Stimulated activated naive CD8-positive, alpha-beta T cell treated with anti-CD3 and anti-CD28 coated beads, Interleukin-15, Interleukin-2, amounts not matched to agents 100 ng/mL and 50 ng/mL, for 24 hours (primary cell): ENCODE measurements at regions not wholly inside any gene's neighbourhood (a gene's known extent, or its start where the extent isn't known, plus 50 kb on each side); places are given as distances from the start of the nearest gene placed in this dataset.
"Not testable (repeated sequence)": the region's sequence is repeated elsewhere in the genome, so short reads cannot be mapped to it uniquely, and the experiment has no call there.

ENCODE experiments used
- H3K27ac Mint-ChIP-seq: one replicate; pipeline ENCODE4 v1.8.0; 2021; ENCODE audit warnings: mild to moderate bottlenecking, mixed read lengths
- H3K27me3 Mint-ChIP-seq: one replicate; pipeline ENCODE4 v1.8.0; 2021; ENCODE audit warnings: mixed read lengths
- H3K36me3 Mint-ChIP-seq: one replicate; pipeline ENCODE4 v1.8.0; 2021; ENCODE audit warnings: low read depth, mixed read lengths
- H3K4me1 Mint-ChIP-seq: one replicate; pipeline ENCODE4 v1.8.0; 2021; ENCODE audit warnings: low read depth, mixed read lengths
- H3K4me3 Mint-ChIP-seq: one replicate; pipeline ENCODE4 v1.8.0; 2021; ENCODE audit warnings: mild to moderate bottlenecking, mixed read lengths
- H3K9me3 Mint-ChIP-seq: one replicate; pipeline ENCODE4 v1.8.0; 2021; ENCODE audit warnings: mixed read lengths

DNA sequence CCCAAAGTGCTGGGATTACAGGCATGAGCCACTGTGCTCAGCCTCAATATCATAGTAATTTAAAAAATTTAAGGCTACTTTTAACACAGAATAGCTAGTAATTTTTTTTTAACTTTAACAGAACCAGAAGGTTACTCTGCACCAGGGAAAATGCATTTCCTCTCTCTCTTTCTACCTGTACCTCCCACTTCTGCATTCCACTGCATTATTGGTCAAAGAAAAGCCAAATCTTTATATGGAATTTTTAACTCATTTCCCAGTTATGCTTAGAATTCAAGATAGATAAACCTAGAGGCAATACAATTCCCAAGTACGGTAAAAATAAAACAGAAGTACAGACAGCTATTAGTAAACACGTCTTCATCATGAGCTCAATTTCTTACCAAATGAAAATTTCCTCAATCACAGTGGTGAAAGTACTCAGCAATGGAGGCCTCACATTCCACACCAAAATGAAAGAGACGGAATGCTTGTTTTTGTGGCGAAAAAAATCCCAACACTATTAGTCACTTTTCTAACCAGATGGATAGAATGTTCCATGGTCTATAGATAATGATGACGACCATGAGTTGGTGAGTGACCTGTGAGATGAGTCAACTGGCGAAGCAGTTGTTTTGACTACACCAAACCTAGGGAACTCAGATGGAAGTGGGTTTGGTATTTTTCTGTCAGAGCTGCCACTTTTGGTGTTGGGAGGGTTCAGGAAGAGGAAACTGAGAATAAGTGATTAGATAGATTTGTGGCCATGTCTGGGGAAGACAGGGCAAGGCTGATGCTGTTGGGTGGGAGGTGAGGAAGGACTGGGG is 104.7 kb upstream of the SGK1 start:
- Mint-ChIP-seq H3K27me3 (no peaks in the 10 kb centered on the region), H3K9me3 (no peaks in the 10 kb centered on the region), H3K4me1 (peaks cover 12% of the 10 kb centered on the region), H3K4me3 (no peak overlapping the region), H3K27ac (no peak overlapping the region), H3K36me3 (no peaks in the 10 kb centered on the region)

DNA sequence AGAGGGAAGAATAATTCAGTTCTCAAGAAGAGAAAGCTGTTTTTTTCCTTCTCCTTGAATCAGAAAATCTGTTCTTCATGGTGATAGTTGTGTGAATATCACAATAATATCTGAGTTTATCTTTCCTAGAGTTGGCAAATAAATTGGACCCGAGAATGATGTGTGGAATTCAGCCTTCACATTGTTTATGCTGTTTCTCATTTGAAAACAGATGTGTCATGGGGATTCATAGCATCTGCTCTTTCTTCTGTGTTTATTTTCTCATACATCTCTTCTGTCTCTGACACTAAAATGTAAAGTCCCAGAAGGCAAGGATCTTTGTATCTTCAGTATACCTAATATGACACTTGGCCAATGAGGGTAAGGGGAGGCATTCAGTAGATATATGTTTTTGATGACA is 103.6 kb upstream of the SGK1 start:
- Mint-ChIP-seq H3K36me3 (no peaks in the 10 kb centered on the region), H3K27ac (no peak overlapping the region), H3K4me3 (no peak overlapping the region), H3K4me1 (peaks cover 12% of the 10 kb centered on the region), H3K27me3 (no peaks in the 10 kb centered on the region), H3K9me3 (no peaks in the 10 kb centered on the region)

DNA sequence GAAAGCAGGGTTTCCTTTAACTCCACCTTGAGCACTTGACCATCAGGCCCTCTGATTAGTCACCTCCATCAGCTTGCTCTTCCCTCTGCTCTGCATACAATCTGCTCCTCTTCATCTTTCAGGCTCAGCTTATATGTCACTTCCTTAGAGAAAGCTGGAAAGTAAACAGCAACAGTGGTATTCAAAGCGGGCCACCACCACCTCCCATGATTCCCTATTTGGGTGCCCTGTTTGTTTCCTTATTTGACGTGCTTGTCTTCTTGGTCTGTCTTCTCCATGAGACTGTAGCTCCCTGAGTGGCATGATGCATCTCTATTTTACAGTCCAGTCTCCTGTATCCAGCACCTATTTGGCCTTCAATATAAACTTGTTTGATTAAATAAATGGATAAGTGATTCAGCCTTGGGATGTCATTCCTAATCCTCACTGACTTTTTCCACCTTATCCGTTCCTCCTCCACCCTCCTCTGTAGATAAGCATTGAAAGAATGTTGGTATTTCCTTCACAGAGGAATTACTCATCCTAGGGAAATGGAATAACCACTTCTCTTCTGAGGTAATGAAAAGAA is 102.8 kb upstream of the SGK1 start:
- Mint-ChIP-seq H3K27me3 (no peaks in the 10 kb centered on the region), H3K27ac (no peak overlapping the region), H3K4me1 (peaks cover 12% of the 10 kb centered on the region), H3K36me3 (no peaks in the 10 kb centered on the region), H3K9me3 (no peaks in the 10 kb centered on the region), H3K4me3 (no peak overlapping the region)

DNA sequence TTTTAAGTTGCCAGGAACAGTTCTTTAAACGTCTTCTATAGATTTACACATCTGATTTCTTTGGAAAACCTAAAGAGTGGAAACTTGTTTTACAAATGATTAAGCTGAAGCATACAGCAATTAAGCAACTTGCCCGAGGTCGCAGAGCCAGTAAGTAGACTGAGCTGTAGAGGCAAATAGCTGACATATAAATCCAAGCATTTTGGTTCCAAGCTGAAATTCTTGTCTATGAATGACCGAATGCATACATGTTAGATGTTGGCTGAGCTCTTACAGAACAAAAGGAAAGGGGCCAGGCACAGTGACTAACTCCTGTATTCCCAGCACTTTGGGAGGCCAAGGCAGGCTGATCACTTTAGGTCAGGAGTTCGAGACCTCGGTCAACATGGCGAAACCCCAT is 101.8 kb upstream of the SGK1 start:
- peaks cover 17% of the 10 kb centered on the region for H3K4me1 Mint-ChIP-seq
- H3K9me3 Mint-ChIP-seq = no peaks in the 10 kb centered on the region
- no peak overlapping the region for H3K27ac Mint-ChIP-seq
- no peaks in the 10 kb centered on the region for H3K36me3 Mint-ChIP-seq
- H3K4me3 Mint-ChIP-seq = no peak overlapping the region
- H3K27me3 Mint-ChIP-seq = no peaks in the 10 kb centered on the region

DNA sequence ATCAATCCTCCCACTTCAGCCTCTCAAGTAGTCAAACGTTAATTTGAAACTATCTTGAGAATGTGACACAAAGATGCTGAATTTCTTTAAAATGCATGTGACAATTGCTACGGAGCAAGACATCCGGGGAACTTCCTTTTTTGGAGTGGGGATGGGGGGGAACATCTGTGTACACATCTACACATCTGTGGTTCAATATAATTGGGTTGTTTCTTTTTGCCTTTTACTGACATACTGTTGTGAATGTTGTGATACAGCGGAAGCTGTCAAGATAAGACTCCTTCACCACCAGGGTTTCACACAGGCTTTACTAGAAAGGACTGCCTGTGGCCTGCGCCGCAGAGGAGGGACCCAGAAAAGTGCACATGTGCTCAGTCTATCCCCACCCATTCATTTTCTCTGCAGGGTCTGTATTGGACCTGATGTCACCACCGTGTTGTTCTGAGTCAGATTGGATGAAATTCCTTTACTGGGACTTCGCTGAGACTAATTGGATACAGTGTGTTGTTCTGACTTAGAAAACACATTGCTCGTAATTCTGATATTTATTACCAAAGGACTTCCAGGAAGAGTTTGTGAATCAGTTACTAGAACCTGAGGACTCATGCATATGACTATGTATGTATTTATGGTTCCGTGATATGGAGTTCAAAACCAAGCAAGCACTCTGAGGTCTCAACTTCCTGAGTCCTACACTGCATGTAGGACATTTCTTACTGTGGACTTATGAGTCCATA is 98.7 kb upstream of the SGK1 start:
- Mint-ChIP-seq H3K36me3 (no peaks in the 10 kb centered on the region), H3K9me3 (peaks cover 7% of the 10 kb centered on the region), H3K27me3 (no peaks in the 10 kb centered on the region), H3K27ac (no peak overlapping the region), H3K4me3 (no peak overlapping the region), H3K4me1 (peaks cover 9% of the 10 kb centered on the region)

DNA sequence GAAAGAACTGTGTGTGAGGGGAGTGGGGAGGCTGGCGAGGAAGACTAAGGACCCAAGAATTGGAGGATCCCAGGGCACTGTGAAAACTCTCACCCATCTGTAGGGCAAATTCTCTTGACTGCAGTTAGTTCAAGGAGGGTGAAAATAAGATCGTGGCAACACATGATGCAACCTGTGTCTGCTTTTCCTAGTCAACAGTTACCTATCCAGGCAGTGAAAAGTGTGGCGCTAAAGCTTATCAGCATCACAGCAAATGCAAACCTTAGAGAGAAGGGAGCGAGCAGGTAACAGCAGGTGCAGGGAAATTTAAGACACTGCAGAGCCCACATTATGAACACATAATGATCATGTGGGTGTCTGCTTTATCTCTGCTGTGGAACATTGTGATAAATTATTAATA is 97.7 kb upstream of the SGK1 start:
- Mint-ChIP-seq H3K4me3 (no peak overlapping the region), H3K36me3 (no peaks in the 10 kb centered on the region), H3K9me3 (peaks cover 7% of the 10 kb centered on the region), H3K4me1 (peaks cover 9% of the 10 kb centered on the region), H3K27me3 (no peaks in the 10 kb centered on the region), H3K27ac (no peak overlapping the region)

DNA sequence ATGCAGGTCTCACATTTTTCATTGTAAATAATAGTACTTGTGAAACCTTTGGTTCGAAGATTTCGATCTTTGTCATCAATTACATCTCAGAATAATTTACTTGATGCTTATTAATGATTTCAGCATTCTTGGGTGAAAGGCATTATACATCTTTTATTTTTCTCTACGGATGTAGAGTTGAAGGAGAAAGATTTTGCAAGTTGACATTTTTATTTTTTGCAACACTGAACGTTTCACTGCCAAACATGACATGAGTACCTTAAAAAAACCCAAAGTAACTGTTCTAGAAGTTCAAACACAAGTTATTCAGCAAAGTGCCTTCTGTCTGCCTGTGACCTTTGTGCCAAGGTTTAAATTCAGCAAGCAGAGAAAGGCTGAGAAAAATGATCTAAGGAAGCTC is 97.3 kb upstream of the SGK1 start:
- H3K9me3 Mint-ChIP-seq = peaks cover 7% of the 10 kb centered on the region
- peaks cover 9% of the 10 kb centered on the region for H3K4me1 Mint-ChIP-seq
- H3K27me3 Mint-ChIP-seq = no peaks in the 10 kb centered on the region
- no peaks in the 10 kb centered on the region for H3K36me3 Mint-ChIP-seq
- no peak overlapping the region for H3K27ac Mint-ChIP-seq
- H3K4me3 Mint-ChIP-seq = no peak overlapping the region

DNA sequence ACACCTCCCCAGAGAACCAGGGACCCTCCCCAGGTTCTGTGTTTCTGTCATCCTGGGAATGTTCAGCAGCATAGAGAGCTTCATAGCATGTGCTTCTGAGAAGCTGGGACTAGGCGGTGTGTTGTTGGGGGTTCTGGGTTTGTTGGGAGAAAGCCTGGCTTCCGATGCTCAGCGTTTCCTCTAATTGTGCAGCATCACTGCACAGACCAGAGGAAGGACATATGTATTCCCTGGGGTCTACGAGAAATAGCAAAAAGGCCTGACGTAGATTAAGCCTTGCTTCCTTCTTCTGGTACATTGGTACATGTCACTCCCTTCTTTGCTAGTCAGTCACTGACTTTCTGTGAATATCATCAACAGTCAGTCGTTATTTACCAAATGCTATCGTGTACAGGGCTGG is 96.9 kb upstream of the SGK1 start:
- peaks cover 9% of the 10 kb centered on the region for H3K4me1 Mint-ChIP-seq
- H3K27me3 Mint-ChIP-seq = no peaks in the 10 kb centered on the region
- H3K9me3 Mint-ChIP-seq = peaks cover 7% of the 10 kb centered on the region
- H3K4me3 Mint-ChIP-seq = no peak overlapping the region
- H3K36me3 Mint-ChIP-seq = no peaks in the 10 kb centered on the region
- no peak overlapping the region for H3K27ac Mint-ChIP-seq

DNA sequence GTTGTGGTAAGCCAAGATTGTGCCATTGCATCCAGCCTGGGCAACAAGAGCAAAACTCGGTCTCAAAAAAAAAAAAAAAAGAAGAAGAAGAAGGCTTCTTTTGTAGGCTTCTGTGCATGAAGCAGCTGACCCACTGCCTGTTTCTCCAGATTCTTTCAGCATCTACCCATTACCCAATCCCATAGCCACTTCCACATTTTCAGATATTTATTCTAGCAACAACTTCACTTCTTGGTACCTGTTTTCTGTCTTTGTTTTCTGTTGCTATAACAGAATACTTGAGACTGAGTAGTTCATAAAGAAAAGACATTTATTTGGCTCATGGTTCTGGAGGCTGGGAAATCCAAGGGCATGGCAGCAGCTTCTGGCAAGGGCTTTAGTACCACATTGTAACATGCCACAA is 95.3 kb upstream of the SGK1 start:
- H3K27me3 Mint-ChIP-seq = no peaks in the 10 kb centered on the region
- peaks cover 7% of the 10 kb centered on the region for H3K9me3 Mint-ChIP-seq
- H3K4me1 Mint-ChIP-seq = peaks cover 9% of the 10 kb centered on the region
- H3K4me3 Mint-ChIP-seq = no peak overlapping the region
- H3K36me3 Mint-ChIP-seq = no peaks in the 10 kb centered on the region
- no peak overlapping the region for H3K27ac Mint-ChIP-seq

DNA sequence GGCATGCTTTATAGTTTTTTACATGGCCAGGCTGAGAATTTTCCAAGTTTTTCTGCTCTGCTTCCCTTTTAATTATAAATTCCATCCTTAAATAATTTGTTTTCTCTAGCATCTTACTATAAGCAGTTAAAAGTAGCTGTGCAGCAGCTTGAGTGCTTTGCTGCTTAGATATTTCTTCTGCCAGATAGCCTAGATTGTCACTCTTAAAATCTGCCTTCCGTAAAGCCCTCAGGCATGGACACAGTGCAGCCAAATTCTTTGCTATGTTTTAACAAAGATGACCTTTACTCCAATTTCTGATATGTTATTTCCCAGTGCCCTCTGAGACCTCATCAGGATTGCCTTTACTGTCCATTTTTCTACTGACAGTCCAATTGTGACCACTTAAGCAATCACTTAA is 92.6 kb upstream of the SGK1 start:
- no peak overlapping the region for H3K4me3 Mint-ChIP-seq
- no peaks in the 10 kb centered on the region for H3K36me3 Mint-ChIP-seq
- no peak overlapping the region for H3K27ac Mint-ChIP-seq
- H3K27me3 Mint-ChIP-seq = no peaks in the 10 kb centered on the region
- H3K9me3 Mint-ChIP-seq = peaks cover 7% of the 10 kb centered on the region
- H3K4me1 Mint-ChIP-seq = peaks cover 7% of the 10 kb centered on the region

DNA sequence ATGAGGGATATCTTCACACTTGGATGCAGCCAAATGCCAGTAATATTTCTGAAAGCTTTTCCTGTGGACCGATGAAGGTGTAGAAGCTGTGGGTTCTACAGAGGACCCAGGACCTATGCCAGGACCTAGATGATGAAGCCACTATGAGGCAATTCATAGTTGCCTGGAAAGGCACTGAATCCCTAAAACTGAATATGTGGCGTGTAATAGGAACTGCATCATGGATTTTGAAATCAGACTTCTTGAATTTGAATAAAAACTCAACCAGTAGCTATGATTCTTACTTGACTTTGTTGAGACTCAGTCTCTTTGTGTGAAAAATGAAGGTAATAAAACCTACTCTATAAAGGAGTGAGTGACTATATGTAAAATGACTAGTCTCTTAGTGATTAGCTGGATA is 89.9 kb upstream of the SGK1 start:
- H3K27ac Mint-ChIP-seq = no peak overlapping the region
- H3K9me3 Mint-ChIP-seq = no peaks in the 10 kb centered on the region
- no peaks in the 10 kb centered on the region for H3K36me3 Mint-ChIP-seq
- no peak overlapping the region for H3K4me3 Mint-ChIP-seq
- peaks cover 5% of the 10 kb centered on the region for H3K4me1 Mint-ChIP-seq
- H3K27me3 Mint-ChIP-seq = no peaks in the 10 kb centered on the region

DNA sequence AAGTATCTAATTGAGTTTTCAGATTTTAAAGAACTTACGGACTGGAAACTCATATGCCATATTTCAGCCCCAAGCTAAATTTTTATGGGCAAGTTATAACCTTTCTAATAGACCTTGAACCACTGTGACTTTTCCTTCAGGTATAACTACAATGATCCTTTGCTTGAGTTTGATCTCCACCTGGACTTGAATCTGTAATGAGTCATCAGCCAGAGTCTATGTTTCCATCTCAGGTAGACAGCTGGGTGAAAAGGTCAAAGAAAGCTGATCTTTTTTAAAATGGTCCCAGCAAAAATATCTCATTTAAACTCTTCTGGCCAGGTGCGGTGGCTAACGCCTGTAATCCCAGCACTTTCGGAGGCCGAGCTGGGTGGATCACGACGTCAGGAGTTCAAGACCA is 88.4 kb upstream of the SGK1 start:
- H3K36me3 Mint-ChIP-seq = no peaks in the 10 kb centered on the region
- peaks cover 13% of the 10 kb centered on the region for H3K4me1 Mint-ChIP-seq
- H3K27me3 Mint-ChIP-seq = no peaks in the 10 kb centered on the region
- no peak overlapping the region for H3K4me3 Mint-ChIP-seq
- H3K27ac Mint-ChIP-seq = no peak overlapping the region
- no peaks in the 10 kb centered on the region for H3K9me3 Mint-ChIP-seq

DNA sequence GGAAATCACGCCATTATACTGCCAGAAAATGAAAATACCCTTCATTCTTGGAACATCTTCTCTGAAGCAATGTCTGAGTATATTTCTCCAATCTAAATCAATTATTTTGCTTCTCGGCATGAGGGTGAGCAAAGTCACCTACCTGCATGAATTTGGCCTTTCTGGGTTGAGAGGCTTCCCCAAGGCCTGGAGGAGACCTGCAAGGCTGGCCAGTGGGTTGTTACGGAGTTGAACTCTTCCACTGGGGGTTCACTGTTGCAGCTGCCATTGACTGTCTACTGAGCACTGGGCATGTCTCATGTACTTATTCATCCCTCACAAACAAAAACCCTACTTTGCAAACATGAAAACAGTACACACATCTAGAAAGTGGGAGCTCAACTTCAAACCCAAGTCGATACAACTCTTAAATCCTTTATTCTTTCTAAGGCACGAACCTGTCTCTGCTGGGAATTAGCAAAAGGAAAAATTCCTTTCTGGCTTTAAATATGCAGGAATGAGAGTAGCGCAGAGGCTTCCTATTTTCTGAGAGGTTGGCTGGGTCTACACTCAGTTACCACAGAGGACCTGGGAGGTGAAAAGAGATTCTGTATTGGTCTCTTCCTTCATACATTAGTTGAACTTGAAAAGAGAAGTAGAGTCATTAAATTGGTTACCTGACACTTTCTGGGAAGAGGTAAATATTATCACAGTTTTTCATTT is 87.6 kb upstream of the SGK1 start:
- no peak overlapping the region for H3K4me3 Mint-ChIP-seq
- no peak overlapping the region for H3K27ac Mint-ChIP-seq
- no peaks in the 10 kb centered on the region for H3K36me3 Mint-ChIP-seq
- H3K9me3 Mint-ChIP-seq = no peaks in the 10 kb centered on the region
- H3K27me3 Mint-ChIP-seq = no peaks in the 10 kb centered on the region
- H3K4me1 Mint-ChIP-seq = peaks cover 13% of the 10 kb centered on the region

DNA sequence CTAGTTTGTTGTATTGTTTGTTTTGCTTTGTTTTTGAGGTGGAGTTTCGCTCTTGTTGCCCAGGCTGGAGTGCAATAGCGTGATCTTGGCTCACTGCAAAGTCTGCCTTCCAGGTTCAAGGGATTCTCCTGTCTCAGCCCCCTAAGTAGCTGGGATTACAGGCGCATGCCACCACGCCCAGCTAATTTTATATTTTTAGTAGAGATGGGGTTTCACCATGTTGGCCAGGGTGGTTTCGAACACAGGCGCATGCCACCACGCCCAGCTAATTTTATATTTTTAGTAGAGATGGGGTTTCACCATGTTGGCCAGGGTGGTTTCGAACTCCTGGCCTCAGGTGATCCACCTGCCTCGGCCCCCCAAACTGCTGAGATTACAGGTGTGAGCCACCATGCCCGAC is 85.4 kb upstream of the SGK1 start:
- not testable (repeated sequence) for H3K36me3 Mint-ChIP-seq, H3K27me3 Mint-ChIP-seq, H3K27ac Mint-ChIP-seq, H3K9me3 Mint-ChIP-seq, H3K4me3 Mint-ChIP-seq
- peaks cover 17% of the 10 kb centered on the region for H3K4me1 Mint-ChIP-seq

DNA sequence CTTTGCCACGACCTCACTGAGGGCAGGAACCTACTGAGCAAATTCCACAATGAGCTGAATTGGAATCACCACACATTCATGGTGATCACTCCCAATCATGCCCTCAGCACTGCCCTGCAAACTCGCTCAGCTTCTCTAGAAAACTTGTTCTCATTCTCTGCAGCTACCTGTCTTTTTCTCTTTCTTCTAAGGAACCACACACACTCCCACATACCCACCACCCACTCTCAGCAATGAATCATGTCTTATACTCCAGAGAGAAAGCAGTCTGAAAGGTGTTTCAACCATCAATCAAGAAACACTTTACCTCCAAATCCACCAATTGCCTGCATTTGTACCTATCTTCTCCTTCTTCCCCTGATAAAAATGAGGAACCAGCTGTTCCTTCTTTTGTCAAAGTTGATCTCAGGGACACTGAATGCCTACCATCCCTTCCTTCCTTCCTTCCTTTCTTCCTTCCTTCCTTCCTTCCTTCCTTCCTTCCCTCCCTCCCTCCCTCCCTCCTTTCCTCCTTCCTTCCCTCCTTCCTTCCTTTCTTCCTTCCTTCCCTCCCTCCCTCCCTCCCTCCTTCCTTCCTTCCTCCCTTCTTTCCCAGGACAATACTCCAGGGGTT is 84.6 kb upstream of the SGK1 start:
- Mint-ChIP-seq H3K4me3 (no peak overlapping the region), H3K4me1 (peaks cover 21% of the 10 kb centered on the region), H3K36me3 (no peaks in the 10 kb centered on the region), H3K9me3 (no peaks in the 10 kb centered on the region), H3K27me3 (no peaks in the 10 kb centered on the region), H3K27ac (no peak overlapping the region)
